Activated CD4-positive, alpha-beta T cell treated with anti-CD3 and anti-CD28 coated beads, Interleukin-2, amount 50 U/mL, for 16 hours (primary cell): ENCODE measurements at regions not wholly inside any gene's neighbourhood (a gene's known extent, or its start where the extent isn't known, plus 50 kb on each side); places are given as distances from the start of the nearest gene placed in this dataset.
"Not testable (repeated sequence)": the region's sequence is repeated elsewhere in the genome, so short reads cannot be mapped to it uniquely, and the experiment has no call there.

Experiments
- DNase-seq: peaks from one replicate; pipeline ENCODE4 v3.0.0-alpha.2; 2020

GRCh38 chr5:155624597-155625241 is 611.2 kb downstream of the KIF4B start:
- no peak for DNase-seq

GRCh38 chr5:155625315-155625714 is 611.8 kb downstream of the KIF4B start:
- no peak for DNase-seq

GRCh38 chr5:155625897-155626543 is 612.5 kb downstream of the KIF4B start:
- DNase-seq, result no peak

- DNase-seq, result no peak
Observed at GRCh38 chr5:155626592-155626991, 613.0 kb downstream of the KIF4B start.

GRCh38 chr5:155628346-155628745 is 614.8 kb downstream of the KIF4B start:
- no peak for DNase-seq

- DNase-seq, result no peak
Observed at GRCh38 chr5:155629597-155629996, 616.0 kb downstream of the KIF4B start.

- DNase-seq, result no peak
Observed at GRCh38 chr5:155631116-155631515, 617.6 kb downstream of the KIF4B start.

- no peak for DNase-seq
Observed at GRCh38 chr5:155633338-155633957, 619.9 kb downstream of the KIF4B start.

GRCh38 chr5:155649666-155650065 is 636.1 kb downstream of the KIF4B start:
- no peak for DNase-seq

- no peak for DNase-seq
Observed at GRCh38 chr5:155655569-155655968, 642.0 kb downstream of the KIF4B start.

GRCh38 chr5:155661859-155662258 is 648.3 kb downstream of the KIF4B start:
- no peak for DNase-seq

GRCh38 chr5:155665361-155665760 is 651.8 kb downstream of the KIF4B start:
- DNase-seq, result no peak

- DNase-seq, result not testable (repeated sequence)
Observed at GRCh38 chr5:155672001-155672400, 655.0 kb upstream of the SGCD start.

- DNase-seq, result no peak
Observed at GRCh38 chr5:155676967-155677366, 650.0 kb upstream of the SGCD start.

GRCh38 chr5:155678371-155678770 is 648.6 kb upstream of the SGCD start:
- no peak for DNase-seq

- no peak for DNase-seq
Observed at GRCh38 chr5:155679530-155679929, 647.4 kb upstream of the SGCD start.

- no peak for DNase-seq
Observed at GRCh38 chr5:155684417-155684816, 642.5 kb upstream of the SGCD start.

- DNase-seq, result no peak
Observed at GRCh38 chr5:155686131-155686530, 640.8 kb upstream of the SGCD start.

- no peak for DNase-seq
Observed at GRCh38 chr5:155689406-155689805, 637.6 kb upstream of the SGCD start.

- DNase-seq, result no peak
Observed at GRCh38 chr5:155696362-155696761, 630.6 kb upstream of the SGCD start.

- DNase-seq, result no peak
Observed at GRCh38 chr5:155697236-155697635, 629.7 kb upstream of the SGCD start.

- DNase-seq, result no peak
Observed at GRCh38 chr5:155699385-155699784, 627.6 kb upstream of the SGCD start.

- DNase-seq, result no peak
Observed at GRCh38 chr5:155700333-155700732, 626.6 kb upstream of the SGCD start.

GRCh38 chr5:155711882-155712281 is 615.1 kb upstream of the SGCD start:
- no peak for DNase-seq
